ENCODE measurements at regions not wholly inside any gene's neighbourhood (a gene's known extent, or its start where the extent isn't known, plus 50 kb on each side); places are given as distances from the start of the nearest gene placed in this dataset.

DNA sequence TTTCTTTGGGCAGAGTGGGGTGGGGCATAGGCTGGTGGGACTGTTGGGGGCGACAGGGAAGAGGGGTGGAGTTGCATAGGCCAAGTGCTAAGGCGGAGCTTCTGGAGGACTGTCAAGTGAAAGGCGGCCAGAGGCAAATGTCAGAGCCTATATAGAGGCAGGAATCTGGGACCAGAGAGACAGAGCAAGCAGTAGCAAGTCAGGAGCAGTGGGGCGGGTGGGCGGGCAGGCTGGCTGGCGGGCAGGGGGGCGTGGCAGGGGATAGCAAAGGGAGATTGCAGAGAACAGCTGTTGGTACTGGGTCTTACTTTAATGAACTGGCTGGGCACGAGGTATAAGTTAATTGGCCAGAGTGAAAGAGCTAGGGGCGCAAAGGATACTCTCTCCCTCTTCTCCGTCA is 89.8 kb downstream of the RTL9 start:
- TF ChIP-seq, protein P1, sequence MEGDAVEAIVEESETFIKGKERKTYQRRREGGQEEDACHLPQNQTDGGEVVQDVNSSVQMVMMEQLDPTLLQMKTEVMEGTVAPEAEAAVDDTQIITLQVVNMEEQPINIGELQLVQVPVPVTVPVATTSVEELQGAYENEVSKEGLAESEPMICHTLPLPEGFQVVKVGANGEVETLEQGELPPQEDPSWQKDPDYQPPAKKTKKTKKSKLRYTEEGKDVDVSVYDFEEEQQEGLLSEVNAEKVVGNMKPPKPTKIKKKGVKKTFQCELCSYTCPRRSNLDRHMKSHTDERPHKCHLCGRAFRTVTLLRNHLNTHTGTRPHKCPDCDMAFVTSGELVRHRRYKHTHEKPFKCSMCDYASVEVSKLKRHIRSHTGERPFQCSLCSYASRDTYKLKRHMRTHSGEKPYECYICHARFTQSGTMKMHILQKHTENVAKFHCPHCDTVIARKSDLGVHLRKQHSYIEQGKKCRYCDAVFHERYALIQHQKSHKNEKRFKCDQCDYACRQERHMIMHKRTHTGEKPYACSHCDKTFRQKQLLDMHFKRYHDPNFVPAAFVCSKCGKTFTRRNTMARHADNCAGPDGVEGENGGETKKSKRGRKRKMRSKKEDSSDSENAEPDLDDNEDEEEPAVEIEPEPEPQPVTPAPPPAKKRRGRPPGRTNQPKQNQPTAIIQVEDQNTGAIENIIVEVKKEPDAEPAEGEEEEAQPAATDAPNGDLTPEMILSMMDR (optimal IDR thresholded peaks at IDR 0.05 in 1 of 3, IDR thresholded peaks at IDR 0.05 in 1 of 3, conservative IDR thresholded peaks at IDR 0.05 in 1 of 3; ENCODE audit: extremely low read depth in 1 of 3, insufficient read depth in 2 of 3, low read length in 3 of 3): no peak
- no peak for TF ChIP-seq EZH2 (IDR thresholded peaks at IDR 0.05; ENCODE audit: low read length)

Data from keratinocyte (primary cell).